ENCODE measurements at regions not wholly inside any gene's neighbourhood (a gene's known extent, or its start where the extent isn't known, plus 50 kb on each side); places are given as distances from the start of the nearest gene placed in this dataset.

GRCh38 chr4:36493251-36493650 is 211.8 kb downstream of the DTHD1 start:
- DNase-seq = no peak

GRCh38 chr4:36494016-36494415 is 212.6 kb downstream of the DTHD1 start:
- no peak for DNase-seq

DNA sequence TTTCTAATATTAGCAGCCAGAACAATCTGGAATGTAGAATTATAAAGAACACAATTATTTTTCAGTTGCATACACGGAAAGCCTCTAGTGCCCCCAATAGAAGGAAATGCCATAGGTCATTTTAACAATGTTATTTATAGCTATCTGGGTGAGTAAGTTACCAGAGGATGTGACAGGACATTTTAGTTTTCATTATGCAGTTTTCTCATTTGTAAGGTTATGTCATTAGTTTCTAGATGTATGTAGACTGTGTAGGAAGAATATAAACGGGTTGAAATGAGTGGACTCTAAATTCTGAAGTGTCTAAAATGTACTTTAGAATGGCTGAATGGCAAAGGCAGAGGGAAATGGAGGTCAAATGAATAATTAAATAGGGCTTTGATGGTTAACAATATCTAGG is 213.3 kb downstream of the DTHD1 start:
- no peak for DNase-seq

DNA sequence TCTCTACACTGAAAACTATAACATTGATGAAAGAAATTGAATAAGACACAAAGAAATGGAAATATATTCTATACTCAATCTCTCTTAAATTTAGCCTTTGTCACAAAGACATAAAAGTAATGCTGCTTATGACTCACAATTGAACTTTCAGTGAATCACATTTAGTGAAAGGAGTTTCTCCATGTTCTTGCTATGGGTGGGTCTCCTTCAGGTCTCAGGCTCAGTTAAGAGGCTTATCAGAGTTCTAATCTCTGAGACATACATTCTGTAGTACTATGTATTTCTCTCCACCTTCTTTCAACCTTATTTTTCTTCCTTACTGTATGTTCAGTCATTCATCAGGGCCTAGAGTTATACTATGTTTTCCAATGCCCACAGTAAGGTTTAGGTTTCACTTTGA is 220.9 kb downstream of the DTHD1 start:
- DNase-seq = no peak

GRCh38 chr4:36508394-36508793 is 227.0 kb downstream of the DTHD1 start:
- DNase-seq = no peak

DNA sequence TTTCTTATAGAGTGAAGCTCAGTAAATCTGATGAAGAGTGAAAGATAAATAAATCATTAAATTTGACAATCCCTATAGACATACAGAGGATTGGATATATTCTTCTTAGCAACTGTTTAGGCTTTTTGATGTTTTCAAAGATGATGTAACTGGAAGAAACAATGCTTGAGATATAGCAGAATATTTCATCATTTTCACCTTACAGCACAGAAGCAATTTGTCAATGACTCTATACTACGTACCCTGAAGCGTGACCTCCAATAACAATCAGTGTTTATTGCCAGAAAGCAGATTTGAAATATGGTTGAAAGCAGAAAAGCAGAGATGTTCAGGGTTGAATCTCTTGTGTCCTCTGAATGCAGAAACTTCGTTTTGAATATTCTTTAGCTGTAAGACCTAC is 228.4 kb downstream of the DTHD1 start:
- no peak for DNase-seq

- no peak for DNase-seq
Observed at GRCh38 chr4:36511785-36512184, 230.4 kb downstream of the DTHD1 start.

DNA sequence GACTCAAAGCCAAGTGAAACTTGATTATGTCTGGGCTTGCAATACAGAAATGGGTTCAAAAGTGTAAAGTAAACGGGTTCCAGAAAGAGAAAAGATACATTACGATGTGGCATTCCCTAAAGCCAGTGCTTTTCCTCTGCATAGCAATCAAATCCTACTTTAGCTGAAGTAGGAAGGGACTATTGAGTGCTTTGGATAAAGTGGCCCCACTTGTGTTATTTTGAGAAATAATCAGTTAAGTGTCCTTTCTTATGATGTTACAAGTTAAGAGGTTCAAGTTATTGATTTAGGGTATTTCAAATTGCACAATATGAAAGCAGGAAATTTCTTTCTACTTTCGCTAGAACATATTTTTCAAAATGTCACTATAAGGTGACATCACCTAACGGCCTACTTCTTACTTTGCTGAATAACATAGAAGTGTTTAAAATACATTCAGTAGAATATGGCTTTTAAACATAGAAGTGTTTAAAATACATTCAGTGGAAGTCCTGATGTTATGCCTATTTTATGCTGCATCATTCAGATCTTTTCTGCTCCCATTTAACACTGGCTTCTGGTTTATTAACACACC is 235.2 kb downstream of the DTHD1 start:
- no peak for DNase-seq

- no peak for DNase-seq
Observed at GRCh38 chr4:36523182-36523581, 241.8 kb downstream of the DTHD1 start.

DNA sequence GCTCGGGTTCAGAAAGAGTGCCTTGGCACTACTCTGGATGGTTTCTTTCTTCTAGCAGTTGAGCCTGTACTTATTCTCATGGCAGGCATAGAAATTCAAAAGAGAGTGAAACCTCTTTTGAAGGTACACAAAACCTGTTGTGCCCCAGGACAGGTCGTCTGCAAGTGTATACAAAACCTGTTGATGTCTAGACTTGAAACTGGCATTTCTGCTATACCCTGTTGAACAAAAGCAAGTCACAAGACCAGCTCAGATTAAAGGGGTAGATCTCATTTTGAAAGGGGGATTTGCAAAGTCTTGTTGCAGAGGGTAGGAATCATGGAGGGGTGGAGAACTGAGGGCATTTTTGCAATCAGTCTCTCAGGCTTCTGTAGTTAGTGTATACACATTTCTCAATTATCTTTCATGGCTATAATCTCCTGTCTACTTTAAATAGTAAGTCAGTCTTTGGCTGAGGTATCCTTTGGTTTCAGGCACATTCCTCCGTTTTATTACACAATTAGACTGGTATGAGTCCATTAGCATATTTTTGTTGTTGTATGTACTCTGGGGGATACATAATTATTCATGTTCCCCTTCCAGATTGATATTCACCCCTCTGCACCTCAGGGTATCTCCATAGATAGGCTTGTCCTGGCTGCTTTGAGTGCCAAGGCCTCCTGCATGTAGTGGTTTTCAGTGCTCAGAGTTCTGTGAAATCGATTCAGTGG is 251.4 kb downstream of the DTHD1 start:
- DNase-seq = no peak

DNA sequence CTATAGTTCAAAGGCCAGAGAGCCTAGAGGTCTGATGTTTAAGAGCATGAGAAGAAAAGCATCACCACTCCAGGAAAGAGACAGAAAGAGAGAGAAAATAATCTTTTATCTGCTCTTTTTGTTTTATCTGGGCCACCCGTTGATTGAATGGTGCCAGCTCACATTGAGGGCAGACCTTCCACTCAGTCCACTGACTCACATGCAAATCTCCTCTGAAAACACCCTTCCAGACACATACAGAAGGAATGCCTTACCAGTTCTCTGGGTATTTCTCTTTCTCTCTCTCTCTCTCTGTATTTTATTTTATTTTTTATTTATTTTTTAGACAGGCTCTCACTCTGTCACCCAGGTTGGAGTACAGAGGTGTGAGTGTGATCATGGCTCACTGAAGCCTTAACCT is 252.5 kb downstream of the DTHD1 start:
- DNase-seq = no peak

DNA sequence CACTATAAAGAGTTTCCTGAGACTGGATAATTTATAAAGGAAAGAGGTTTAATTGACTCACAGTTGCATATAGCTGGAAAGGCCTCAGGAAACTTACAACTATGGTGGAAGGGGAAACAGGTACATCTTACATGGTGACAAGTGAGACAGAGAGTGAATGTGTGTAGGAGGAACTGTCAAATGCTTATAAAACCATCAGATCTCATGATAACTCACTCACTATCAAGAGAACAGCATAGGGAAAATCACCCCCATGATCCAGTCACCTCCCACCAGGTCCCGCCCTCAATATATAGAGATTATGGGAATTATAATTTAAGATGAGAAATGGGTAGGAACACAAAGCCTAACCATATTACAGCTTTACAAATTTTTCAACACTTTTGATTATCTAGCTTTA is 266.0 kb downstream of the DTHD1 start:
- DNase-seq = no peak

- DNase-seq = no peak
Observed at GRCh38 chr4:36549252-36549651, 267.8 kb downstream of the DTHD1 start.

DNA sequence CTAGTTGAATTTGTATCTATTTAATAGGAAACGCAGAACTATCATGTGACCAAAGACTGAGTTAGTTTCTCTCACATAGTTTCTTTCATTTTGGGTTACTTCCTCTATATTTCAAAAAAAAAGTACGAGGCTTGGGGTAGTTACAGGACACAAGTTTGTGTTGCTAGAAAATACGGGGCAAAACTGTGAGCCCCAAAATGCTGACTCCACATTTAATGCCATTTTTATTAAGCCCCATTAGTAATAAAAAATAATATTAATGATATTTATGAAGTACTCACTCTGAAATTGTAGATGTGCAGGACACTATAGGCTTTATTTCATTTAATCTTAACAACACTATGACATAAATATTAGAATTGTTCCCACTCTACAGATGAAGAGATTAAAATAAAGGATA is 268.6 kb downstream of the DTHD1 start:
- no peak for DNase-seq

- no peak for DNase-seq
Observed at GRCh38 chr4:36551697-36552214, 270.3 kb downstream of the DTHD1 start.

DNA sequence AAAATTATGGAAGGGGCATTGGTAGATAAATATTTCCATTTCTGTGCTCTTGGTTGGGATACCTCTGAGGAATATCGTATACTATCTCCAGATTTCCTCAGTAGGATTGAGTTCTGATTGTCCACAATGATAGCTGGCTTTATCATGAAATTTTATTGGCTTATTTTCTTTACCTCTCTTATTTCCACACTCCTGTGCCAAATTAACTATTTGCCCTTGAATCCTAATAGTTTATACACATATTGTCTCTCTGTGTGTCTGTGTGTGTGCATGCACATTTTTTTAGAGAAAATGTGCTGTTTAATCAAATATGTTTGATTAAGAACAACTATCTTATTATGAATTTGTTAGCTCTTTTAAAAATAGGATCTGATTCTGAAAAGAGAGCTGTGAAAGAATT is 271.6 kb downstream of the DTHD1 start:
- no peak for DNase-seq

DNA sequence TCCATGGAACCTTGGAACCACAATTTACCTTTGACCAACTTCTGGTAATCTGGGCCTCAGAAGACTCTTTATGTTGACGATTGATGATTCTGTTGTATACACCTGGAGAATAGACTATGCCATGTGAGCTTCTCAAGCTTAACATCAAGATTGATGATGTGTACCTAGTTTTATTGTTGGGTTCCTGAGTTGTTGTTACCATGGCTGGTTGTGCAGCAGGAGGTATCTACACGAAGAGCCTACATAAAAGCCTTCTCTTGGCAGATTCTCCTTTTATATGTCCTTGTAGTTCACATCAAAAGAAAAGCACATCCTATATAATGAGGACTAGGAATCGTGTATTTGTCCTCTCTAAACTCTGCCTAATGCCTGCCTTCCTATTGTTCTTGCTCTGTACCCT is 272.0 kb downstream of the DTHD1 start:
- DNase-seq = no peak

- DNase-seq = no peak
Observed at GRCh38 chr4:36556984-36557383, 275.6 kb downstream of the DTHD1 start.

DNA sequence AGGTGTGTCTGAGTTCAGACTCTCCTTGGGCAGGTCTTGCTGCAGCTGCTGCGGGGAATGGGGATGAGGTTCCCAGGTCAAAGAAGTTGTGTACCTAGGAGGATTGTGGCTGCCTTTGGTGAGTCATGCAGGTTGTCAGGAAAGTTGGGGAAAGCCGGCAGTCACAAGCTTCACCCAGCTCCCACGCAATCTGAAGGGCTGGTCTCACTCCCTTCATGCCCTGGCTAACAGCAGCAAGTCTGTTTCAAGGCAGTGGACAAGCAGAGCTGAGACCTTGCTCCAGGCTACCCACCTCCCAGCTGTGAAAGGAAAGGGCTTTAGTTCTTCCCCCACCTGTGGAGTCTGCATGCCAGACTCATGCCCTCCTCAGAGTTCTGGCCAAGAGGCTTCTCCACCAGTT is 287.2 kb downstream of the DTHD1 start:
- no peak for DNase-seq

DNA sequence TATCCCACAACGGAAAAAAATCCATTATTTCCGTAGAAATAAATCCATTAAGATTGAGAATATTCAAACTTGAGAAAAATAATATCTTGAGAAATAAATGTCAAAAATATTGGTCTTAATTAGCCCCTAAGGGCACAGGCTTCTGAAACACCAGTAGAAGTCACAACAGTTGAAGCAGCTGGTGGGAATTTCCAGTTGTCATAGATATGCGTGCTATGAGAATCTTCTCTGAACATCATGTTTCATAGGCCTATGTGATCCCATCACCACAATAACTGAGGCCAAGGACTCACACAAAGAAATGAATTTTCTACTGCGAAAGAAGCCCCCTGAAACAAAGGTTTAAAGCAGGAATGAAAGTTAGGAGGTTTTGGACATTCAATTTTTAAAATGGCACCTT is 292.0 kb downstream of the DTHD1 start:
- no peak for DNase-seq

DNA sequence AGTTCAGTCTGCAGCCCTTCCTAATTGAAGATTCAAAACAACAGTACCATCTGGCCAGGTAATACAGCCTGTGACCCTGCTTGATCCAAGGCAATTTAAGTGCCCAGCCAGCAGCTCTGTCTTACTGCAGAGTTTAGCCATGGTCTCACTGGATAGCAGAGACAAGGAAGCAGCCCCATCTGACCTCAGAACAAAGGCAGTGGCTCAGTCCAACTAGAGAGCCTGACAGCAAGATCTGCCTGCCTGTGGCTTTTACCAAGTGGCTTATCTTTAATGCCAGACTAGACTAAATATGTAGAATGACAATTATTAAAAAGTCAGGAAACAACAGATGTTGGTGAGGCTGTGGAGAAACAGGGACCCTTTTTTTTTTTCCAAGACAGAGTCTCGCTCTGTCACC is 293.4 kb downstream of the DTHD1 start:
- no peak for DNase-seq

DNA sequence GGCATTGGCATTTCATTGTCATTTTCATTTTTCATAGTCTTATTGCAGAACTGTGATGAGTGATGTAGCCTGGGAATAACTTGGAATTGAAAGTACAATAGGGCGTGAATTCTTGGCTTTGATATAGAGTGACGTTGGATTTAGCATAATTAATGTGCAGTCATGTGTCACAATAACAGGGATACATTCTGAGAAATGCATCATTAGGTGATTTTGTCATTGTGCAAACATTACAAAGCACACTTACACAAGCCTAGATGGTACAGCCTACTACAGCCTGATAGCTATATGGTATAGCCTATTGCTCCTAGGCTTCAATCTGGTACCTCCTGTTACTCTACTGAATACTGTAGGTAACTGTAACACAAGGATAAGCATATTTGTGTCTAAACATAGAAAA is 300.8 kb downstream of the DTHD1 start:
- DNase-seq = no peak

GRCh38 chr4:36587909-36588472 is 306.6 kb downstream of the DTHD1 start:
- DNase-seq = no peak
